Umbilical cord (tissue), 1 donor: ENCODE measurements at regions not wholly inside any gene's neighbourhood (a gene's known extent, or its start where the extent isn't known, plus 50 kb on each side); places are given as distances from the start of the nearest gene placed in this dataset.
A peak's percentile ranks its signal among the peaks of the same experiment; 100 is the strongest.
"Not testable (repeated sequence)": the region's sequence is repeated elsewhere in the genome, so short reads cannot be mapped to it uniquely, and the experiment has no call there.

Experiments
- DNase-seq: peaks from one replicate; pipeline ENCODE4 v3.0.0-alpha.2; 2015; ENCODE audit warnings: low spot score

- no peak for DNase-seq
Observed at GRCh38 chr1:228668553-228669241, 66.6 kb upstream of the RHOU start.

GRCh38 chr1:228669242-228669585 is 66.1 kb upstream of the RHOU start:
- DNase-seq, result peak; percentile 71

- not testable (repeated sequence) for DNase-seq
Observed at GRCh38 chr1:228681076-228681565, 54.2 kb upstream of the RHOU start.

GRCh38 chr1:228683428-228683827 is 51.9 kb upstream of the RHOU start:
- no peak for DNase-seq

GRCh38 chr1:228684607-228685006 is 50.7 kb upstream of the RHOU start:
- peak; percentile 67 for DNase-seq

- DNase-seq, result peak; percentile 94
Observed at GRCh38 chr1:228685081-228685660, 50.1 kb upstream of the RHOU start.
